ENCODE measurements at regions not wholly inside any gene's neighbourhood (a gene's known extent, or its start where the extent isn't known, plus 50 kb on each side); places are given as distances from the start of the nearest gene placed in this dataset.

GRCh38 chr3:180375831-180376230 lies 226.1 kb upstream of the TTC14 start:
- Histone ChIP-seq H2AFZ (ENCODE audit: low read depth) (no peak overlapping the region), H3K4me1 (ENCODE audit: control insufficient read depth in 1 of 2, insufficient read depth in 2 of 2, low read depth in 1 of 2, low read length in 1 of 2) (no peaks in the 10 kb centered on the region), H3K79me2 (ENCODE audit: insufficient read depth) (no peaks in the 10 kb centered on the region), H3K27me3 (ENCODE audit: insufficient read depth) (no peaks in the 10 kb centered on the region), H3K9ac (no peak overlapping the region), H4K20me1 (ENCODE audit: insufficient read depth) (no peaks in the 10 kb centered on the region), H3F3A (replicated peaks; ENCODE audit: insufficient read depth) (no peaks in the 10 kb centered on the region), H3K9me2 (no peaks in the 10 kb centered on the region), H3K9me3 (no peaks in the 10 kb centered on the region), H3K4me3 (ENCODE audit: low read depth in 2 of 2, low read length in 1 of 2) (no peak overlapping the region), H3K27ac (ENCODE audit: low read depth in 2 of 2, low read length in 1 of 2) (no peak overlapping the region), H3K4me2 (no peak overlapping the region), H3K36me3 (replicated peaks in 1 of 2; ENCODE audit: control insufficient read depth in 1 of 2, insufficient read depth in 2 of 2, low read length in 1 of 2) (no peaks in the 10 kb centered on the region)
- DNase-seq: no peak
- no peak for TF ChIP-seq USF2 (IDR thresholded peaks at IDR 0.05; ENCODE audit: borderline replicate concordance, low read depth, low read length)
- TF ChIP-seq NFIC (IDR thresholded peaks at IDR 0.05; ENCODE audit: borderline replicate concordance): no peak
- TF ChIP-seq GATA2 (CRISPR knock-in tag; IDR thresholded peaks at IDR 0.05): no peak
- TF ChIP-seq USF1 (IDR thresholded peaks at IDR 0.05; ENCODE audit: borderline replicate concordance, low read depth): no peak
- no peak for TF ChIP-seq EP300 (IDR thresholded peaks at IDR 0.05; ENCODE audit: borderline replicate concordance in 1 of 2, low read depth in 1 of 2, low read length in 1 of 2)
- TF ChIP-seq RAD21 (IDR thresholded peaks at IDR 0.05; ENCODE audit: low read length): no peak
- no peak for TF ChIP-seq EZH2phosphoT487 (IDR thresholded peaks at IDR 0.05; ENCODE audit: borderline replicate concordance, low read depth)
- TF ChIP-seq TAF1 (IDR thresholded peaks at IDR 0.05; ENCODE audit: borderline replicate concordance, low read depth, low read length): no peak
- no peak for TF ChIP-seq JUND (IDR thresholded peaks at IDR 0.05)
- TF ChIP-seq IRF3 (IDR thresholded peaks at IDR 0.05; ENCODE audit: low read depth, low read length): no peak
- TF ChIP-seq MXI1 (IDR thresholded peaks at IDR 0.05; ENCODE audit: low read depth, low read length): no peak
- TF ChIP-seq RXRA (IDR thresholded peaks at IDR 0.05; ENCODE audit: borderline replicate concordance, low read depth): no peak
- TF ChIP-seq FOXM1 (IDR thresholded peaks at IDR 0.05; ENCODE audit: low read depth): no peak
- TF ChIP-seq SIN3A (IDR thresholded peaks at IDR 0.05; ENCODE audit: borderline replicate concordance, low read depth, low read length): no peak
- TF ChIP-seq RCOR1 (IDR thresholded peaks at IDR 0.05; ENCODE audit: low read length): no peak
- 21% methylated on average over 3 of the region's 3 CpGs for WGBS (ENCODE audit: low lambda C conversion rate)
- ChIA-PET POLR2A (no interaction called here), CTCF (interaction anchor here (1.0 to 1.1 kb wide), 2 partner anchors 17 to 25 kb away, joined by 3 to 4 read pairs; no protein-coding TSS in a partner anchor)

GRCh38 chr3:180378496-180378895 lies 223.5 kb upstream of the TTC14 start:
- CTCF ChIA-PET: no interaction called here
- H2AFZ ChIP-seq (ENCODE audit: low read depth): no peak overlapping the region
- POLR2A ChIA-PET: no interaction called here
- no peaks in the 10 kb centered on the region for H3K36me3 ChIP-seq (replicated peaks in 1 of 2; ENCODE audit: control insufficient read depth in 1 of 2, insufficient read depth in 2 of 2, low read length in 1 of 2)
- no peaks in the 10 kb centered on the region for H3K79me2 ChIP-seq (ENCODE audit: insufficient read depth)
- no peak overlapping the region for H3K4me3 ChIP-seq (ENCODE audit: low read depth in 2 of 2, low read length in 1 of 2)
- H3F3A ChIP-seq (replicated peaks; ENCODE audit: insufficient read depth): no peaks in the 10 kb centered on the region
- peaks cover 0 to 2% of the 10 kb centered on the region in 2 experiments; a peak in 1 of 4 replicates for H3K4me1 ChIP-seq (ENCODE audit: control insufficient read depth in 1 of 2, insufficient read depth in 2 of 2, low read depth in 1 of 2, low read length in 1 of 2)
- no peak overlapping the region for H3K9ac ChIP-seq
- 52% methylated on average over 4 of the region's 4 CpGs for WGBS (ENCODE audit: low lambda C conversion rate)
- H4K20me1 ChIP-seq (ENCODE audit: insufficient read depth): no peaks in the 10 kb centered on the region
- DNase-seq: no peak
- H3K4me2 ChIP-seq: no peak overlapping the region
- no peaks in the 10 kb centered on the region for H3K27me3 ChIP-seq (ENCODE audit: insufficient read depth)
- no peak overlapping the region for H3K27ac ChIP-seq (ENCODE audit: low read depth in 2 of 2, low read length in 1 of 2)
- H3K9me2 ChIP-seq: no peaks in the 10 kb centered on the region
- H3K9me3 ChIP-seq: no peaks in the 10 kb centered on the region
- no peak for TF ChIP-seq TAF1 (IDR thresholded peaks at IDR 0.05; ENCODE audit: borderline replicate concordance, low read depth, low read length)
- TF ChIP-seq RAD21 (IDR thresholded peaks at IDR 0.05; ENCODE audit: low read length): no peak
- TF ChIP-seq RCOR1 (IDR thresholded peaks at IDR 0.05; ENCODE audit: low read length): no peak
- TF ChIP-seq MEF2A (IDR thresholded peaks at IDR 0.05; ENCODE audit: borderline replicate concordance, low read depth): no peak
- TF ChIP-seq NFIC (IDR thresholded peaks at IDR 0.05; ENCODE audit: borderline replicate concordance): no peak
- TF ChIP-seq YY1 (IDR thresholded peaks at IDR 0.05; ENCODE audit: low read depth): no peak
- TF ChIP-seq GATA2 (CRISPR knock-in tag; IDR thresholded peaks at IDR 0.05): no peak
- no peak for TF ChIP-seq MAX (IDR thresholded peaks at IDR 0.05; ENCODE audit: low read depth)
- no peak for TF ChIP-seq CTCF (IDR thresholded peaks at IDR 0.05)
- no peak for TF ChIP-seq POLR2AphosphoS5 (IDR thresholded peaks at IDR 0.05; ENCODE audit: low read depth, low read length)
- TF ChIP-seq EP300 (IDR thresholded peaks at IDR 0.05; ENCODE audit: borderline replicate concordance in 1 of 2, low read depth in 1 of 2, low read length in 1 of 2): no peak
- TF ChIP-seq EZH2phosphoT487 (IDR thresholded peaks at IDR 0.05; ENCODE audit: borderline replicate concordance, low read depth): no peak
- TF ChIP-seq SIN3A (IDR thresholded peaks at IDR 0.05; ENCODE audit: borderline replicate concordance, low read depth, low read length): no peak
- no peak for TF ChIP-seq ZBTB33 (IDR thresholded peaks at IDR 0.05; ENCODE audit: borderline replicate concordance, low read depth)

Data from SK-N-SH (cell line).